VCaP (cell line): ENCODE measurements at regions not wholly inside any gene's neighbourhood (a gene's known extent, or its start where the extent isn't known, plus 50 kb on each side); places are given as distances from the start of the nearest gene placed in this dataset.

Experiments used
- H3K27ac ChIP-seq: fragments of 450-650 bp; 2 replicates; pipeline ENCODE4 v1.5.1; 2017
- TF ChIP-seq, protein P1 (sequence below): fragments of 450-650 bp; conservative IDR thresholded peaks from 2 replicates; pipeline ENCODE4 v1.5.1; 2017; ENCODE audit warnings: mild to moderate bottlenecking, moderate library complexity

DNA sequence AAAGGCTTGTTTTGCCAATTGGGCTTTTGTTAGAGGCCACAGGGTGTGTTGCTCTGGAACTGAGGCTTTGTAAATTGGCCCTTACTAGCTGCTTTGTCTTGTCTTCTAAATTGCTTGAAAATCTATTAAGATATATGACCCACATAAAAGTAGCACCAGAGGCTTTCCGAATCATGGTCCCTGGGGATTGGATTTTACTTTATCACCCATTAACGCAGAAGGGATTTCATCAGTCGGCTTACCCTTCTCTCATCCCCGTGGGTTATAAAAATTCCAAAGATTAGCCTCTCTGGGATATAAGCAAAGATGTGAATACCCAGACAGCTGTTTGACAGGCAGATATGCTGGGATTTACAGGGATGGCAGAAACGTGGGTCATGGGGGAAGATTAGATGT is 98.3 kb upstream of the CHL1 start:
- H3K27ac ChIP-seq, result no peak overlapping the region
- TF ChIP-seq, protein P1, sequence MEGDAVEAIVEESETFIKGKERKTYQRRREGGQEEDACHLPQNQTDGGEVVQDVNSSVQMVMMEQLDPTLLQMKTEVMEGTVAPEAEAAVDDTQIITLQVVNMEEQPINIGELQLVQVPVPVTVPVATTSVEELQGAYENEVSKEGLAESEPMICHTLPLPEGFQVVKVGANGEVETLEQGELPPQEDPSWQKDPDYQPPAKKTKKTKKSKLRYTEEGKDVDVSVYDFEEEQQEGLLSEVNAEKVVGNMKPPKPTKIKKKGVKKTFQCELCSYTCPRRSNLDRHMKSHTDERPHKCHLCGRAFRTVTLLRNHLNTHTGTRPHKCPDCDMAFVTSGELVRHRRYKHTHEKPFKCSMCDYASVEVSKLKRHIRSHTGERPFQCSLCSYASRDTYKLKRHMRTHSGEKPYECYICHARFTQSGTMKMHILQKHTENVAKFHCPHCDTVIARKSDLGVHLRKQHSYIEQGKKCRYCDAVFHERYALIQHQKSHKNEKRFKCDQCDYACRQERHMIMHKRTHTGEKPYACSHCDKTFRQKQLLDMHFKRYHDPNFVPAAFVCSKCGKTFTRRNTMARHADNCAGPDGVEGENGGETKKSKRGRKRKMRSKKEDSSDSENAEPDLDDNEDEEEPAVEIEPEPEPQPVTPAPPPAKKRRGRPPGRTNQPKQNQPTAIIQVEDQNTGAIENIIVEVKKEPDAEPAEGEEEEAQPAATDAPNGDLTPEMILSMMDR, result no peak

GRCh38 chr3:99506-99905 is 97.1 kb upstream of the CHL1 start:
- no peak overlapping the region for H3K27ac ChIP-seq
- TF ChIP-seq, protein P1, result no peak

GRCh38 chr3:102484-102883 is 94.1 kb upstream of the CHL1 start:
- no peak overlapping the region for H3K27ac ChIP-seq
- TF ChIP-seq, protein P1, result no peak

DNA sequence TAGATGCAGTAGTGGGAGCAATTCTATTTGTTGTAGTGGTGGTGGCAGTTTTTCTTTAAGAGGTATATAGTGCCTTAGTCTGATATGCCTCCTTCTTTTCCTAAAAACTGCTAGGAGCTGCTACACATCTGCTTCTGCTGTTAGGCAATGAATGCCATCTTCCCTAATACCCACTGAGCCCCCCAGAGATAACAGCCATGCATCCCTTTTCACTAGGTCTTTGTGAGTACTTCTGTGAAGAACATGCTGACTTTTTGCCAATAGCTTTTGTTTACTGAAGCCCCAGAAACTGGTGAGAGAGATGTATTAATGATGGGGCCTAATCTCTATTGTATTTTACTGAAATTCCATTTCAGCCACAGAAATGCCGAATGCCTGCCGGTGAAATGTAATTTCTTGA is 92.6 kb upstream of the CHL1 start:
- TF ChIP-seq, protein P1, result no peak
- H3K27ac ChIP-seq, result no peak overlapping the region

DNA sequence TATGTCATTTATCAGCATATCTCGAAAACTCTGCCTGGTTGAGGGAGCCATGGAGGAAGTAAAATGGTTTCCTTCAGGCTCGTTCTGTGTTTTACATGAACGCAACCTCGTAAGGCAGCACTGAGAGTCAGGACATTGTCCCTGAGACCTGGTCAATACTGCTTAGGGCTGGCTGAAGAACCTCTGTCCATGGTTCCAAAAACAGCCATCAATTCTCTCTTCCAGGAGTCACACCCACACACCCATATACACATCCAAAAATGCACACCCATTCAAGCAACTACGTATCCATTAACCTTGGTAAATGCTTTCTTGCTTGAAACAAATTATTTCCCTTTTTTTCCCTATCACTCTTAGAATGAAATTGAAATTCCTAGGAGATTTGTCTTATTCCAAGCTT is 91.0 kb upstream of the CHL1 start:
- no peak overlapping the region for H3K27ac ChIP-seq
- TF ChIP-seq, protein P1, result no peak

DNA sequence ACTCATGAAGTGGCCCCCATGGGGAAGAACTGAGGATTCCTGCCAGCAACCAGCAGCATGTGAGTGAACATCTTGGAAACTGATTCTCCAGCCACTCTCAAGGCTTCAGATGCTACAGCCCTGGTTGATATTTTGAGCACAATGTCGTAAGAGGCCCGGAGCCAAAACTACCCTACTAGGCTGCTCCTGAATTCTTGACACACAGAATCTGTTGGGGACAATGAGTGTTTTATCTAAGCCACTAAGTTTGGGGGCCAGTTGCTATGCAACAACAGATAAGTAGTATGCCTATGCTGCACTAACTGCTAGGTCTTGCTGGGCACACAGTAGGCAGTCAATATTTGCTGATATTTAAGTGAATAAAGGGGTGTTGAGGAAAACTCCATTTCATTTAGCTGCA is 89.9 kb upstream of the CHL1 start:
- TF ChIP-seq, protein P1, result no peak

DNA sequence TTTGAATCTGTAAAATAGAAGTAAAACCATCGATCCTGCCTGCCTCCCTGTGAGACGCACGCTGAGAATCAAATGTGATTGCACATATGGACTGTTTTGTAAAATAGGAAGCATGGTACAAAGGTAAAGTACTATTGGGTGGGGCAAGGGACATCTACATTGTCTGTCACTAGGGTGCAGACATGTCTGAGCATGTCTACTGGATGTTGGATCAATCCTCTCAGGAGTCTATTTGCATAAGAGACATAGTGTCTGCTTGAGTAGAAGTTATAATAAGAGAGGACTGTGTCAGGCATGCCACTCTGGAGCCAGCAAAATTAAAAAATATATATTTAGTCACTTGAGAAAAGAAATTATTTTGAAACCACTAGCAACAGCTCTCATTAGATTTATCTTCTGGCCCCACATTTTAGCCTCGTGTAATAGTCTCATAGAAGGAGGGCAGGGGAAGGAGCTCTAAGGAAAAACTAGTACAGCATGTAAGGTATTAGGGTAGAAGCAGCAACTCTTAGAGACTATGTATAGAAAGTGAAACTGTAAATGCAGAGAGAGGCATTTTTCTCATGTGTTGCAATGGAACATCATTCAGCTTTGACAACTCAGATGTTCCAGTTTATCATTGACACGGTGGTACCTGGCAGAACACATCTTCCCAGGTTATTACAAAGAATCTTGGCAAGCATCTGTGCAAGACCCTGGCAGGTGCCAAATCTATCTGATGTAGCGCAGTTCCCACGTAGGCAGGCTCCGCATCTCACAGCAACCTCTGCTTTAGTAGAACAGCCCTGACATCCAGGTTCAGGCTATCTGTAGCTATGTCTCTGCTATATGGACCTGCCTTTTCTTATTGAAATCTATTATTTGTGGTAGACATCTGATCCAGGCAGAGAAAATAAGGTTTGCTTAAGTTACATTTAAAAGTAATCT is 85.2 kb upstream of the CHL1 start:
- TF ChIP-seq, protein P1, result no peak
- H3K27ac ChIP-seq, result no peak overlapping the region

More for the DNA sequence above, 89.9 kb upstream of the CHL1 start:
- H3K27ac ChIP-seq, result no peak overlapping the region
